ENCODE measurements at regions not wholly inside any gene's neighbourhood (a gene's known extent, or its start where the extent isn't known, plus 50 kb on each side); places are given as distances from the start of the nearest gene placed in this dataset.

DNA sequence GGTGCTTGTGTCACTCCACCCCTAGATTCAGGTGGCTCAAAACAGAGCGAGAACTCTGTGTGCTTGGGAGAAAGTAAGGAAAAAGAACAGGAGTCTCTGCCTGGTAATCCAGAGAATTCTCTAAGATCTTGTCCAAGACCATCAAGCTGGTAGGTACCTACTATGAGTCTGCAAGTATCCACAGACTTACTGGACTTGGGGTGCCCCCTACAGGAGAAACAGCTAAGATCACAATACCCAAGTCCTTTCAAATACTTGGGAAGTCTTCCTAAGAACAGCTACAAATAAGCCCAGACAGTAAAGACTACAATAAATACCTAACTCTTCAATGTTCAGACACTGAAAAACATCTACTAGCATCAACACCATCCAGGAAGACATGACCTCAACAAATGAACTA, 1143.6 kb upstream of the ACVR2A start:
- Histone ChIP-seq H3K9me3 (ENCODE audit: control insufficient read depth, insufficient read depth, low read depth, low read length) (peaks cover 12% of the 10 kb centered on the region; the same call in 1 of the 2 replicates), H3K27me3 (ENCODE audit: control insufficient read depth, insufficient read depth, low read length) (no peaks in the 10 kb centered on the region), H3K36me3 (ENCODE audit: control insufficient read depth, insufficient read depth, low read length) (no peaks in the 10 kb centered on the region), H3K27ac (ENCODE audit: low read length) (no peak overlapping the region), H3K4me1 (ENCODE audit: control insufficient read depth, insufficient read depth, low read length) (no peaks in the 10 kb centered on the region), H3K4me3 (ENCODE audit: low read depth in 2 of 2, low read length in 2 of 2) (no peak overlapping the region)
- no TSS peak for BruUV-seq (replicated peaks)
- no peak for DNase-seq (ENCODE audit: low read depth, low spot score)
- in situ Hi-C loops (cut with HindIII; ENCODE audit: low pct_unique_long_range_greater_than_20kb, low sequenced_read_pairs): no loop called here
- TF ChIP-seq SIN3A (IDR thresholded peaks at IDR 0.05; ENCODE audit: borderline replicate concordance, insufficient read depth, low read depth, low read length) (no peak), POLR2AphosphoS5 (IDR thresholded peaks at IDR 0.05; ENCODE audit: low read depth, low read length) (no peak), TCF7L2 (IDR thresholded peaks at IDR 0.05; ENCODE audit: low read depth, low read length) (no peak), REST (IDR thresholded peaks at IDR 0.05; ENCODE audit: insufficient read depth in 1 of 2, low read depth in 2 of 2, low read length in 1 of 2) (no peak)
- TF ChIP-seq, protein P1, sequence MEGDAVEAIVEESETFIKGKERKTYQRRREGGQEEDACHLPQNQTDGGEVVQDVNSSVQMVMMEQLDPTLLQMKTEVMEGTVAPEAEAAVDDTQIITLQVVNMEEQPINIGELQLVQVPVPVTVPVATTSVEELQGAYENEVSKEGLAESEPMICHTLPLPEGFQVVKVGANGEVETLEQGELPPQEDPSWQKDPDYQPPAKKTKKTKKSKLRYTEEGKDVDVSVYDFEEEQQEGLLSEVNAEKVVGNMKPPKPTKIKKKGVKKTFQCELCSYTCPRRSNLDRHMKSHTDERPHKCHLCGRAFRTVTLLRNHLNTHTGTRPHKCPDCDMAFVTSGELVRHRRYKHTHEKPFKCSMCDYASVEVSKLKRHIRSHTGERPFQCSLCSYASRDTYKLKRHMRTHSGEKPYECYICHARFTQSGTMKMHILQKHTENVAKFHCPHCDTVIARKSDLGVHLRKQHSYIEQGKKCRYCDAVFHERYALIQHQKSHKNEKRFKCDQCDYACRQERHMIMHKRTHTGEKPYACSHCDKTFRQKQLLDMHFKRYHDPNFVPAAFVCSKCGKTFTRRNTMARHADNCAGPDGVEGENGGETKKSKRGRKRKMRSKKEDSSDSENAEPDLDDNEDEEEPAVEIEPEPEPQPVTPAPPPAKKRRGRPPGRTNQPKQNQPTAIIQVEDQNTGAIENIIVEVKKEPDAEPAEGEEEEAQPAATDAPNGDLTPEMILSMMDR (IDR thresholded peaks at IDR 0.05): no peak
- ATAC-seq: no peak
- intact Hi-C loops (cut with micrococcal nuclease; ENCODE audit: unreplicated experiment): no loop called here
- ChIA-PET CTCF (no interaction called here), POLR2A (no interaction called here)

GRCh38 chr2:146697307-146697706, 1147.5 kb upstream of the ACVR2A start:
- no peak for DNase-seq (ENCODE audit: low read depth, low spot score)
- BruUV-seq (replicated peaks): no TSS peak

More at GRCh38 chr2:146697307-146697706, 1147.5 kb upstream of the ACVR2A start:
- CTCF ChIA-PET: no interaction called here
- Histone ChIP-seq H3K9me3 (ENCODE audit: control insufficient read depth, insufficient read depth, low read depth, low read length) (peaks cover under 1% of the 10 kb centered on the region; the same call in 1 of the 2 replicates), H3K4me1 (ENCODE audit: control insufficient read depth, insufficient read depth, low read length) (no peaks in the 10 kb centered on the region), H3K27ac (ENCODE audit: low read length) (no peak overlapping the region), H3K36me3 (ENCODE audit: control insufficient read depth, insufficient read depth, low read length) (no peaks in the 10 kb centered on the region), H3K4me3 (ENCODE audit: low read depth in 2 of 2, low read length in 2 of 2) (no peak overlapping the region), H3K27me3 (ENCODE audit: control insufficient read depth, insufficient read depth, low read length) (no peaks in the 10 kb centered on the region)
- POLR2A ChIA-PET: no interaction called here
- intact Hi-C loops (cut with micrococcal nuclease; ENCODE audit: unreplicated experiment): no loop called here
- TF ChIP-seq TCF7L2 (IDR thresholded peaks at IDR 0.05; ENCODE audit: low read depth, low read length) (no peak), SIN3A (IDR thresholded peaks at IDR 0.05; ENCODE audit: borderline replicate concordance, insufficient read depth, low read depth, low read length) (no peak), POLR2AphosphoS5 (IDR thresholded peaks at IDR 0.05; ENCODE audit: low read depth, low read length) (no peak), REST (IDR thresholded peaks at IDR 0.05; ENCODE audit: insufficient read depth in 1 of 2, low read depth in 2 of 2, low read length in 1 of 2) (no peak)
- TF ChIP-seq, protein P1 (IDR thresholded peaks at IDR 0.05): no peak
- ATAC-seq: no peak
- in situ Hi-C loops (cut with HindIII; ENCODE audit: low pct_unique_long_range_greater_than_20kb, low sequenced_read_pairs): no loop called here
